Liver (tissue), 3 donors: ENCODE measurements at regions not wholly inside any gene's neighbourhood (a gene's known extent, or its start where the extent isn't known, plus 50 kb on each side); places are given as distances from the start of the nearest gene placed in this dataset.

ENCODE experiments used
- EGR1 ChIP-seq, 2 donors: IDR thresholded peaks; 2 replicates each; pipeline ENCODE4 v1.6.1; 2016 to 2018; ENCODE audit warnings: antibody characterized with exemption in 2 of 2, low read depth in 2 of 2
- GABPA ChIP-seq, 2 donors: IDR thresholded peaks in 1 of 2; conservative IDR thresholded peaks in 1 of 2; 2 replicates each; pipeline ENCODE4 v1.6.1; 2016; ENCODE audit warnings: antibody characterized with exemption in 2 of 2, mild to moderate bottlenecking in 1 of 2, moderate library complexity in 1 of 2
- HNF4A ChIP-seq, 2 donors: conservative IDR thresholded peaks; 2 replicates each; pipeline ENCODE4 v1.6.1; 2016; ENCODE audit warnings: antibody characterized with exemption in 2 of 2, mild to moderate bottlenecking in 2 of 2
- NR2F2 ChIP-seq: IDR thresholded peaks from 2 replicates; pipeline ENCODE4 v1.6.1; 2016; ENCODE audit warnings: antibody characterized with exemption
- RAD21 ChIP-seq, 2 donors: IDR thresholded peaks; 2 replicates each; pipeline ENCODE4 v1.6.1; 2016; ENCODE audit warnings: antibody characterized with exemption in 2 of 2, mild to moderate bottlenecking in 2 of 2
- SP1 ChIP-seq: IDR thresholded peaks from 2 replicates; pipeline ENCODE4 v1.6.1; 2018; ENCODE audit warnings: antibody characterized with exemption, mild to moderate bottlenecking
- TAF1 ChIP-seq: conservative IDR thresholded peaks from 2 replicates; pipeline ENCODE4 v1.6.1; 2016; ENCODE audit warnings: antibody characterized with exemption, mild to moderate bottlenecking
- YY1 ChIP-seq: IDR thresholded peaks from 2 replicates; pipeline ENCODE4 v1.6.1; 2016; ENCODE audit warnings: antibody characterized with exemption, mild to moderate bottlenecking
- TF ChIP-seq, protein P1 (sequence below): fragments of 150-350 bp; IDR thresholded peaks from 2 replicates; pipeline ENCODE4 v1.5.1; 2017; ENCODE audit warnings: improper control_type of control experiment, low read depth, low read length; ENCODE audit not compliant: missing input control
- TF ChIP-seq, protein P2 (sequence below): IDR thresholded peaks from 2 replicates; pipeline ENCODE4 v1.6.1; 2016; ENCODE audit warnings: antibody characterized with exemption
- TF ChIP-seq, protein P3 (sequence below): IDR thresholded peaks from 2 replicates; pipeline ENCODE4 v1.6.1; 2016; ENCODE audit warnings: antibody characterized with exemption, mild to moderate bottlenecking
- TF ChIP-seq, protein P4 (sequence below): IDR thresholded peaks from 2 replicates; pipeline ENCODE4 v1.6.1; 2016; ENCODE audit warnings: antibody characterized with exemption
- TF ChIP-seq, protein P5 (sequence below): IDR thresholded peaks from 2 replicates; pipeline ENCODE4 v1.6.1; 2016; ENCODE audit warnings: antibody characterized with exemption
- donor health status: healthy.
- donor health status: healthy.

DNA sequence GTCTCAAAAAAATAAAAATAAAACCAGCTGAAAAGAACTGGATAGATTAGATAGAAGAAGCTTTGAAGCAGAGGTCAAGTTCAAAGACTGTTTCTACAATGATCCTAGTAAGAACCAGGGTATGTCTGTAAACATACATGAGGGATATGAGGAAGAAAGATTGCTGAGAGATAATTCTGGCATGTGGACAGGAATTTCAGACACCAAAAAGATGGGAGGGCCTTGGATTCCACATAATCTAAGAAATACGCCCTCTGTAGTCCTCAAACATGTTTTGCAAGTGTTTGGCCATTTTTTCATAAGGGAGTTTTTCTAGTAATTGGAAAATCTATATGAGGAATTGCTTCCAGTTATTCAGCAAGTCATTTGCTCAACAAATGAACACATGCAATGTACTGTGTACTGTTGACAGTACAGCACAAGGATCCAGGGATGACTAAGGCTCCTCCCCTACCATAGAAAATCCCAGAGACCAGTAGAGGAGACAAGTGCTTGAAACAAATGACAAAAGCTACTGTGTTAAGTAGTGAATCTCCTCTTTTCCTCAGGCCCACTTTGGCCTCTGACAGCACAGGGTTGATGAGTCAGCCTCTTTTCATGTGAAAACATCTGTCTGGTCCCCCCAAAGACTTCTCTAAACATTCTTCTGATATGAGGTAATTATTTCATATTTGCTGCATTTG, 795.9 kb downstream of the MAFB start:
- TF ChIP-seq, protein P1, sequence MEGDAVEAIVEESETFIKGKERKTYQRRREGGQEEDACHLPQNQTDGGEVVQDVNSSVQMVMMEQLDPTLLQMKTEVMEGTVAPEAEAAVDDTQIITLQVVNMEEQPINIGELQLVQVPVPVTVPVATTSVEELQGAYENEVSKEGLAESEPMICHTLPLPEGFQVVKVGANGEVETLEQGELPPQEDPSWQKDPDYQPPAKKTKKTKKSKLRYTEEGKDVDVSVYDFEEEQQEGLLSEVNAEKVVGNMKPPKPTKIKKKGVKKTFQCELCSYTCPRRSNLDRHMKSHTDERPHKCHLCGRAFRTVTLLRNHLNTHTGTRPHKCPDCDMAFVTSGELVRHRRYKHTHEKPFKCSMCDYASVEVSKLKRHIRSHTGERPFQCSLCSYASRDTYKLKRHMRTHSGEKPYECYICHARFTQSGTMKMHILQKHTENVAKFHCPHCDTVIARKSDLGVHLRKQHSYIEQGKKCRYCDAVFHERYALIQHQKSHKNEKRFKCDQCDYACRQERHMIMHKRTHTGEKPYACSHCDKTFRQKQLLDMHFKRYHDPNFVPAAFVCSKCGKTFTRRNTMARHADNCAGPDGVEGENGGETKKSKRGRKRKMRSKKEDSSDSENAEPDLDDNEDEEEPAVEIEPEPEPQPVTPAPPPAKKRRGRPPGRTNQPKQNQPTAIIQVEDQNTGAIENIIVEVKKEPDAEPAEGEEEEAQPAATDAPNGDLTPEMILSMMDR = no peak
- TF ChIP-seq, protein P2, sequence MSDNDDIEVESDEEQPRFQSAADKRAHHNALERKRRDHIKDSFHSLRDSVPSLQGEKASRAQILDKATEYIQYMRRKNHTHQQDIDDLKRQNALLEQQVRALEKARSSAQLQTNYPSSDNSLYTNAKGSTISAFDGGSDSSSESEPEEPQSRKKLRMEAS = no peak
- TF ChIP-seq, protein P3, sequence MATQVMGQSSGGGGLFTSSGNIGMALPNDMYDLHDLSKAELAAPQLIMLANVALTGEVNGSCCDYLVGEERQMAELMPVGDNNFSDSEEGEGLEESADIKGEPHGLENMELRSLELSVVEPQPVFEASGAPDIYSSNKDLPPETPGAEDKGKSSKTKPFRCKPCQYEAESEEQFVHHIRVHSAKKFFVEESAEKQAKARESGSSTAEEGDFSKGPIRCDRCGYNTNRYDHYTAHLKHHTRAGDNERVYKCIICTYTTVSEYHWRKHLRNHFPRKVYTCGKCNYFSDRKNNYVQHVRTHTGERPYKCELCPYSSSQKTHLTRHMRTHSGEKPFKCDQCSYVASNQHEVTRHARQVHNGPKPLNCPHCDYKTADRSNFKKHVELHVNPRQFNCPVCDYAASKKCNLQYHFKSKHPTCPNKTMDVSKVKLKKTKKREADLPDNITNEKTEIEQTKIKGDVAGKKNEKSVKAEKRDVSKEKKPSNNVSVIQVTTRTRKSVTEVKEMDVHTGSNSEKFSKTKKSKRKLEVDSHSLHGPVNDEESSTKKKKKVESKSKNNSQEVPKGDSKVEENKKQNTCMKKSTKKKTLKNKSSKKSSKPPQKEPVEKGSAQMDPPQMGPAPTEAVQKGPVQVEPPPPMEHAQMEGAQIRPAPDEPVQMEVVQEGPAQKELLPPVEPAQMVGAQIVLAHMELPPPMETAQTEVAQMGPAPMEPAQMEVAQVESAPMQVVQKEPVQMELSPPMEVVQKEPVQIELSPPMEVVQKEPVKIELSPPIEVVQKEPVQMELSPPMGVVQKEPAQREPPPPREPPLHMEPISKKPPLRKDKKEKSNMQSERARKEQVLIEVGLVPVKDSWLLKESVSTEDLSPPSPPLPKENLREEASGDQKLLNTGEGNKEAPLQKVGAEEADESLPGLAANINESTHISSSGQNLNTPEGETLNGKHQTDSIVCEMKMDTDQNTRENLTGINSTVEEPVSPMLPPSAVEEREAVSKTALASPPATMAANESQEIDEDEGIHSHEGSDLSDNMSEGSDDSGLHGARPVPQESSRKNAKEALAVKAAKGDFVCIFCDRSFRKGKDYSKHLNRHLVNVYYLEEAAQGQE = no peak
- TF ChIP-seq, protein P4, sequence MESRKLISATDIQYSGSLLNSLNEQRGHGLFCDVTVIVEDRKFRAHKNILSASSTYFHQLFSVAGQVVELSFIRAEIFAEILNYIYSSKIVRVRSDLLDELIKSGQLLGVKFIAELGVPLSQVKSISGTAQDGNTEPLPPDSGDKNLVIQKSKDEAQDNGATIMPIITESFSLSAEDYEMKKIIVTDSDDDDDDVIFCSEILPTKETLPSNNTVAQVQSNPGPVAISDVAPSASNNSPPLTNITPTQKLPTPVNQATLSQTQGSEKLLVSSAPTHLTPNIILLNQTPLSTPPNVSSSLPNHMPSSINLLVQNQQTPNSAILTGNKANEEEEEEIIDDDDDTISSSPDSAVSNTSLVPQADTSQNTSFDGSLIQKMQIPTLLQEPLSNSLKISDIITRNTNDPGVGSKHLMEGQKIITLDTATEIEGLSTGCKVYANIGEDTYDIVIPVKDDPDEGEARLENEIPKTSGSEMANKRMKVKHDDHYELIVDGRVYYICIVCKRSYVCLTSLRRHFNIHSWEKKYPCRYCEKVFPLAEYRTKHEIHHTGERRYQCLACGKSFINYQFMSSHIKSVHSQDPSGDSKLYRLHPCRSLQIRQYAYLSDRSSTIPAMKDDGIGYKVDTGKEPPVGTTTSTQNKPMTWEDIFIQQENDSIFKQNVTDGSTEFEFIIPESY = no peak
- TF ChIP-seq YY1 (no peak), RAD21 (IDR thresholded peaks at IDR 0.05) (peak in 1 of 2 donors; percentile 32), SP1 (no peak), GABPA (IDR thresholded peaks at IDR 0.05 in 1 of 2, conservative IDR thresholded peaks at IDR 0.05 in 1 of 2) (no peak), EGR1 (IDR thresholded peaks at IDR 0.05; ENCODE audit: low read depth in 2 of 2) (no peak), NR2F2 (no peak), HNF4A (conservative IDR thresholded peaks at IDR 0.05) (peak in 1 of 2 donors; percentile 19), TAF1 (no peak)
- TF ChIP-seq, protein P5, sequence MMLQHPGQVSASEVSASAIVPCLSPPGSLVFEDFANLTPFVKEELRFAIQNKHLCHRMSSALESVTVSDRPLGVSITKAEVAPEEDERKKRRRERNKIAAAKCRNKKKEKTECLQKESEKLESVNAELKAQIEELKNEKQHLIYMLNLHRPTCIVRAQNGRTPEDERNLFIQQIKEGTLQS = no peak
